NT2/D1 (cell line): ENCODE measurements at regions not wholly inside any gene's neighbourhood (a gene's known extent, or its start where the extent isn't known, plus 50 kb on each side); places are given as distances from the start of the nearest gene placed in this dataset.

Source experiments
- DNase-seq: peaks from one replicate; pipeline ENCODE4 v3.0.0-alpha.2; 2011; ENCODE audit warnings: low read depth, low spot score
- H3K27me3 ChIP-seq: 2 replicates; pipeline ENCODE4 v1.6.0; 2011; ENCODE audit warnings: mild to moderate bottlenecking; ENCODE audit not compliant: insufficient read length, insufficient read depth
- H3K36me3 ChIP-seq: 2 replicates; pipeline ENCODE4 v1.6.1; 2011; ENCODE audit warnings: mild to moderate bottlenecking, low read length, mixed read lengths; ENCODE audit not compliant: insufficient read depth, insufficient read length
- H3K4me1 ChIP-seq: 2 replicates; pipeline ENCODE4 v1.5.1; 2011; ENCODE audit not compliant: insufficient read depth, insufficient read length
- H3K4me3 ChIP-seq: 2 replicates; pipeline ENCODE4 v1.5.1; 2011; ENCODE audit warnings: low read depth; ENCODE audit not compliant: insufficient read length
- H3K9ac ChIP-seq: 2 replicates; pipeline ENCODE4 v1.6.0; 2011; ENCODE audit warnings: low read depth; ENCODE audit not compliant: insufficient read length
- H3K9me3 ChIP-seq: 2 replicates; pipeline ENCODE4 v1.5.1; 2011; ENCODE audit warnings: mild to moderate bottlenecking, low read length; ENCODE audit not compliant: insufficient read depth
- SUZ12 ChIP-seq: IDR thresholded peaks from 2 replicates; pipeline ENCODE4 v1.6.1; 2011; ENCODE audit not compliant: insufficient read length, insufficient read depth; ENCODE audit errors: extremely low read depth
- YY1 ChIP-seq: IDR thresholded peaks from 2 replicates; pipeline ENCODE4 v1.6.1; 2011; ENCODE audit not compliant: insufficient read length, insufficient read depth
- ZNF274 ChIP-seq: IDR thresholded peaks from 2 replicates; pipeline ENCODE4 v1.6.1; 2011; ENCODE audit warnings: mild to moderate bottlenecking, low read depth, low read length

DNA sequence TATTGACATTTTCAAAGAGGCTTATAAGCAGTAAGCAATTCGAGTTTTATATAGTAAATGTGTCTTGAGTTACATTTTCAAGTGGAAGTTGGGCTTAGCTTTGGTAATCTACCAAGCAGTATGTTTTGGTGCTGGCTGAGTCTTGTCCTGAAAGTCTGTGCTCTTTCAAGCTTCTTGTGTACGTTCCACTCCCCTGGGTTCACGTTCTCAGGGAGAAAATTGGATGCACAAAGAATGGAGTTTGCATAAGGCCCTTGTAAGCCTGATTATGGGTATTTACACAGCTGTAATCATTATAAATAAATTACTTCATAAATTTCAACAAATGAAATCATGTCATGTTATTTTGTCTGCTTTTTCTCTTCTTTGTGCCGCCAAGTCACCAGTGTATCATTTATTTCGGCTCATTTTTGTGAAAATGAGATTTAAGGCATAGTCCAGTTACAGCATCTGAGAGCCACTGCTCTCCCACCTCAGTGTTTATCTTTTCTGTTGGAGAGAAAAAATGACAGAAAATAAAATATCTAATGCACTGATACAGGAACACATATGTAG lies 262.5 kb downstream of the BTBD3 start:
- no peaks in the 10 kb centered on the region for H3K9me3 ChIP-seq
- no peak overlapping the region for H3K4me3 ChIP-seq
- DNase-seq = no peak
- no peak overlapping the region for H3K9ac ChIP-seq
- H3K27me3 ChIP-seq = no peaks in the 10 kb centered on the region
- TF ChIP-seq SUZ12 (no peak), ZNF274 (no peak), YY1 (no peak)
- H3K4me1 ChIP-seq = no peaks in the 10 kb centered on the region
- H3K36me3 ChIP-seq = no peaks in the 10 kb centered on the region

DNA sequence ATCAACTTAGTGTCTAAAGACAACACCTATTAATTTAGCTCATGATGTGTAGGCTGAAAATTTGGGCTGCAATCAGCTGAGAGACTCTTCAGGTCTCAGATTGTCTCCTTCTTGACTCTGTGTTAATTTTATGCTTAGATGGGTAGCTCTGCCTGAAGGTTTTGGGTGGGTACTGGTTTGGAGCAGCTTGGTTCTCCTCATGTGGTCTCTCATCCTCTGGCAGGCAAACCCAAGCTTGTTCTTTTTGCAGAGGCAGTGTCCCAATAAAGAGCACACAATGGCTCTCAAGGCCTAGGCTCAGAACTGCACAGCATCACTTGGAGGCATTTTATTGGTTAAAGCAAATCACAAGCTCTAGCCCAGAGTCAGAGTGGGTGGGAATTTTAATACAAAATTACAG lies 280.6 kb downstream of the BTBD3 start:
- Histone ChIP-seq H3K4me3 (no peak overlapping the region), H3K27me3 (no peaks in the 10 kb centered on the region), H3K9ac (no peak overlapping the region), H3K36me3 (no peaks in the 10 kb centered on the region), H3K9me3 (no peaks in the 10 kb centered on the region), H3K4me1 (no peaks in the 10 kb centered on the region)
- DNase-seq = no peak
- TF ChIP-seq SUZ12 (no peak), ZNF274 (no peak), YY1 (no peak)

DNA sequence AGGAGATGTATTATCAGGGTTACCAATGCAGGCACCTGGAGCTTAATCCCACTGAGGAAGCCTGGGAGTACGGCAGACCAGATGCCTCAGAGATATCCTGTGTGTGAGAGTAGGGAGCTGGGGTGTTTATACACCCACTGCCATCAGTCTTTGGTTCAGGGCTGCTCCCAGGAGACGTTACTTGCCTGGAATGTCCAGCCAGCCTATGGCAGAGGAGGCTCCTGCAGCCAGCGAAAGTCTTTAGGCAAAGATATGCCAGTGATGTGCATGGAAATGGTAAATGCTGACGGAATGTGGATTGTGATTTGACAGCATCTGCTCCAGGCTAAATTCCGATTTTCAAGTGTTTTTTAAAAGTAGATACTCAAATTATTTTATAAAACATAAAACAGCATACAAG lies 282.0 kb downstream of the BTBD3 start:
- Histone ChIP-seq H3K9me3 (no peaks in the 10 kb centered on the region), H3K4me1 (no peaks in the 10 kb centered on the region), H3K36me3 (no peaks in the 10 kb centered on the region), H3K4me3 (no peak overlapping the region), H3K27me3 (no peaks in the 10 kb centered on the region), H3K9ac (no peak overlapping the region)
- TF ChIP-seq YY1 (no peak), SUZ12 (no peak), ZNF274 (no peak)
- DNase-seq = no peak

DNA sequence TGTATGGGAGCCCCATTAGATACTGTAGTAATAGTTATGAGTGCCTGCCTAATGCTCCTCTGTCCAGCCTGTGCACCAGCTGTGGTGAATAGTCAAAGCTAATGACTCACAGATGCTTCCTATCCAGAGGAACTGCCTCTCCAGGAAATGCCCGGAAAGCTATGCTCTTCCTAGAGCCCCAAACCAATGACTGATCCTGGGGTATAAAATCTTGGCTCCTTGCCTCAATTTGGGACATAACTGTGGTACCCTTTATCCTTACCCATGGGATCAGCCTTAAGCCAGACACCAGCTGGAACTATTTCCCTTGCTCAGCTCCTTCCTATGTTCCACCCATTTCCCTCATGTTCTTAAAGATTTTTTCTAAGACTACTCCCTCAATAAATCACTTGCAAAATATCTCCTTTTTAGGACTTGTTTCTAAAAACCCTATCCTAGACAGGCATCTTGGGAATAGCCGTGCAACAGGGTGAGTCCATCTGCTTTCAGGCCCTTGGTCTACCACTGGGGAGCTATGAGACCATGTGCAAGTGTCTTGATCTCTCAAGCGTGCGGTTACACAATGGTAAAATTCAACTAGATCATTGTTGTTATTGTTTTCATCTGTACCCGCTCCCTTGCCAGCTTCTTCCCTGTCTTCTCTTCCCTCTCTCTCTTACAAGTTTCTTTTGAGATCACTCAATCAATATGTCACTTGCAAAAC lies 283.7 kb downstream of the BTBD3 start:
- H3K36me3 ChIP-seq = no peaks in the 10 kb centered on the region
- no peak for DNase-seq
- TF ChIP-seq SUZ12 = no peak
- no peak for TF ChIP-seq ZNF274
- no peak for TF ChIP-seq YY1
- no peaks in the 10 kb centered on the region for H3K27me3 ChIP-seq
- H3K4me3 ChIP-seq = no peak overlapping the region
- H3K9ac ChIP-seq = no peak overlapping the region
- no peaks in the 10 kb centered on the region for H3K9me3 ChIP-seq
- no peaks in the 10 kb centered on the region for H3K4me1 ChIP-seq

DNA sequence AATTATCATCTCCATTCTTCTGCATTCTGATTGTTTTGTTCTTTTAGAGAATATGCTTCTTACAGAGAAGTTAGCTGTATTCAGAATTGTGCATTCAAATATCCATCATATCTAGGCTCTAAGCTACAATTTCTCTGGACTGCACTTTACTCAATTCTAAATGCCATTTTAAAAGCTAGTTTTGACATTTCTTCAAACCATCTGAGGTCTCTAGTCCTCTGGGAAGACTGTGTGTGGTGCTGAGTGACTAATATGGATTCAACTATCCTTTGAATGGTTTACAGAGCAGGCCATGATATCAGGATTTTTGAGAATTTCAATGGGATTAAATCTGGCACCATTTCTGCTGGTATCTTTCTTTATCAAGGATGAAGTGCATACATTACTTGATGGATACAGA lies 285.7 kb downstream of the BTBD3 start:
- Histone ChIP-seq H3K4me3 (no peak overlapping the region), H3K9ac (no peak overlapping the region), H3K4me1 (no peaks in the 10 kb centered on the region), H3K9me3 (no peaks in the 10 kb centered on the region), H3K36me3 (no peaks in the 10 kb centered on the region), H3K27me3 (no peaks in the 10 kb centered on the region)
- TF ChIP-seq SUZ12 (no peak), YY1 (no peak), ZNF274 (no peak)
- DNase-seq = no peak

DNA sequence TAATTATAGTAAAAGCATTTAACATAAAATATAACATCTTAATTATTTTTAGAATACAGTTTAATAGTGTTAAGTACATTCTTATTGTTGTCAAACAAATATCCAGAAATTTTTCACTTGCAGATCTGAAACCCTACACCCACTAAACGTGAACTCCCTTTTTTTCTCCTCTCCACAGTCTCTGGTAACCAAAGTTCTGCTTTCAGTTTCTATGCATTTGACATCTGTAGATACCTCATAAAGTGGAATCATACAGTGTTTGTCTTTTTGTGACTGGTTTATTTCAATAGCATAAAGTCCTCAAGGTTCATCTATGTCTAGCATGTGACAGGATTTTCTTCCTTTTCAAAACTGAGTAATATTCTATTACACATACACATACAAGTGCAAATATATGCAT lies 286.3 kb downstream of the BTBD3 start:
- Histone ChIP-seq H3K4me3 (no peak overlapping the region), H3K9me3 (no peaks in the 10 kb centered on the region), H3K4me1 (no peaks in the 10 kb centered on the region), H3K9ac (no peak overlapping the region), H3K36me3 (no peaks in the 10 kb centered on the region), H3K27me3 (no peaks in the 10 kb centered on the region)
- TF ChIP-seq YY1 = no peak
- TF ChIP-seq ZNF274 = no peak
- no peak for TF ChIP-seq SUZ12
- no peak for DNase-seq

DNA sequence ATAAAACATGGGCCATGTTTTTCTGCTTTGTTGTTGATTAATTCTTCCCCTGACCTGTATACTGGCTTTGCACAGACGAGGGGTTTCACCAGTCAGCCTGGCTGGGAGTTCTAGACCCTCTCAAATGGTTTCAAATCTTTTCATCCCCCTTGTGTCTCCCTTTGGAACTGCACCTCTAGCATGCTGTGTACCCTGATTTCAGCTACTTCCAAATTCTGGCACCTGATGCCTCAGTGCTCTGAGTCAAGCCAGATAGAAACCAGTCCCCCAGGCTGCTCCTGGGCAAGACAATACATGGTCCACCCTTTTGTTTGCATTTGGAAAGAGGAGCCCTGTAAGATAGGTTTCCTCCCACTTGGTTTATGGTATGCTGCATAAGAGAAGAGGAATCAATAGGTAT lies 290.2 kb downstream of the BTBD3 start:
- peak; percentile 39 for DNase-seq

More for the DNA sequence above, 290.2 kb downstream of the BTBD3 start:
- Histone ChIP-seq H3K9ac (no peak overlapping the region), H3K27me3 (no peaks in the 10 kb centered on the region), H3K9me3 (no peaks in the 10 kb centered on the region), H3K4me1 (no peaks in the 10 kb centered on the region), H3K4me3 (no peak overlapping the region), H3K36me3 (no peaks in the 10 kb centered on the region)
- no peak for TF ChIP-seq YY1
- TF ChIP-seq SUZ12 = no peak
- no peak for TF ChIP-seq ZNF274
